H1 (cell line): ENCODE measurements at regions not wholly inside any gene's neighbourhood (a gene's known extent, or its start where the extent isn't known, plus 50 kb on each side); places are given as distances from the start of the nearest gene placed in this dataset.

ENCODE experiments used
- CBX8 ChIP-seq: fragments of 300-800, 300-1000 bp; sonication (generic); IDR thresholded peaks from 2 replicates; pipeline ENCODE4 v1.7.1; 2016; ENCODE audit warnings: low read depth, low read length, borderline replicate concordance
- JUN ChIP-seq: IDR thresholded peaks from 2 replicates; pipeline ENCODE4 v1.6.1; 2011; ENCODE audit warnings: low read depth, mild to moderate bottlenecking, improper control_type of control experiment, low read length
- NRF1 ChIP-seq: IDR thresholded peaks from 2 replicates; pipeline ENCODE4 v1.6.1; 2011; ENCODE audit warnings: mild to moderate bottlenecking, low read depth, low read length, improper control_type of control experiment
- RBBP5 ChIP-seq: IDR thresholded peaks from 2 replicates; pipeline ENCODE4 v1.7.1; 2012; ENCODE audit warnings: low read depth, mild to moderate bottlenecking, inconsistent platforms, low read length, moderate library complexity, borderline replicate concordance
- SIN3A ChIP-seq, 2 experiments: IDR thresholded peaks in 1 of 2; conservative IDR thresholded peaks in 1 of 2; 2 replicates each; pipeline ENCODE4 v1.6.1; 2011 to 2012; ENCODE audit warnings: low read length in 2 of 2, improper control_type of control experiment in 1 of 2, low read depth in 1 of 2, mild to moderate bottlenecking in 1 of 2
- SIRT6 ChIP-seq: IDR thresholded peaks from one replicate; pipeline ENCODE4 v1.7.1; 2012; ENCODE audit warnings: low read length, inconsistent platforms

DNA sequence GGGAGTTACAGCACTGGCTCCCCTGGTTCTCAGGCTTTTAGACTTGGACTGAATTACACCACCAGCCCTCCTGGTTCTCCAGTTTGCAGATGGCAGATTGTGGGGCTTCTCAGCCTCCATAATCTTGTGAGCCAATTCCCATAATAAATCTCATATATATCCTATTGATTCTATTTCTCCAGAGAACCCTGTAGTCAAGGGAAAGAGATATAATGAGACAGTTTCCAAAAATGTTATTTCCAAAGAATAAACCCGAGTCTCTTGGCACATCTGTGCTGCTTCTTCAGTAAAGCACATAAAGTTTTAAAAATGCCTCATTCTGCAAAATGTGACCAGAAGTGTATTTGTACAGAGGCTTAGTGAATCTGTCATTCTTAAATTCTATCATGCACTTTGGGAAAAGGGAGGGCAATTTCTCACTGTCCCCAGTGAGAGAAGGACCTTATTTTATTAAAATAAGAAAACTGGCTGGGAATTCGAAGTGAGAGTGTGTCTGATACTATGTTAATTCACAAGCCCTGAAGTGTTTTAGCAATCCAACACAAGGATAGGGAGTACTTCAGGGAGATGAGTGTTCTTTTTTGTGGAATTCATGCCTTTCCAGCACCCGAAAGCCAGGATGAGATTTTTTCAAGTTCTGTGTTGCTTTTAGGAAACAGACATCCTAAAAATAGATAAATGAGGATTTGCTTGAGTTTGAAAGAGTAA is 282.4 kb upstream of the CHAC2 start (continued):
- no peak for TF ChIP-seq JUN
- TF ChIP-seq CBX8: no peak
- no peak for TF ChIP-seq SIN3A (conservative IDR thresholded peaks at IDR 0.05 in 1 of 2, IDR thresholded peaks at IDR 0.05 in 1 of 2; ENCODE audit: low read depth in 1 of 2, low read length in 2 of 2)
- TF ChIP-seq RBBP5: no peak
- TF ChIP-seq NRF1: no peak
- TF ChIP-seq SIRT6: no peak
